ENCODE measurements at regions not wholly inside any gene's neighbourhood (a gene's known extent, or its start where the extent isn't known, plus 50 kb on each side); places are given as distances from the start of the nearest gene placed in this dataset.

GRCh38 chr3:191543897-191544296 is 82.9 kb downstream of the PYDC2 start:
- ATAC-seq (replicated peaks in 1 of 4): no peak
- no peaks in the 10 kb centered on the region for H3K4me1 ChIP-seq (ENCODE audit: control insufficient read depth in 1 of 2, extremely low read depth in 1 of 2, insufficient read depth in 2 of 2, low read length in 2 of 2)
- H3K4me3 ChIP-seq (ENCODE audit: control insufficient read depth in 1 of 2, extremely low read depth in 1 of 2, low read length in 1 of 2): no peak overlapping the region
- no peaks in the 10 kb centered on the region for H3K36me3 Mint-ChIP-seq
- no peak overlapping the region for H3K27ac ChIP-seq (ENCODE audit: low read length)
- H3K4me3 Mint-ChIP-seq: no peak overlapping the region
- peaks cover 18 to 28% (median 19%) of the 10 kb centered on the region in 3 donors for H3K9me3 Mint-ChIP-seq
- H3K27me3 Mint-ChIP-seq: no peaks in the 10 kb centered on the region
- ChIA-PET POLR2A (interaction anchor here in 1 of 2 donors (0.6 kb wide), 1 partner anchor 1280 kb away, joined by 3 read pairs; no protein-coding TSS in a partner anchor), CTCF (no interaction called here)
- H3K27ac Mint-ChIP-seq: no peak overlapping the region
- no peaks in the 10 kb centered on the region for H3K9me3 ChIP-seq
- DNase-seq: no peak
- H3K36me3 ChIP-seq (ENCODE audit: control insufficient read depth in 2 of 2, extremely low read depth in 1 of 2, insufficient read depth in 1 of 2, low read length in 1 of 2): no peaks in the 10 kb centered on the region
- no peaks in the 10 kb centered on the region for H3K4me1 Mint-ChIP-seq
- no peaks in the 10 kb centered on the region for H3K27me3 ChIP-seq (replicated peaks in 1 of 2; ENCODE audit: control insufficient read depth in 2 of 2, extremely low read depth in 1 of 2, insufficient read depth in 2 of 2, low read length in 1 of 2)
- no CpG with 5 or more reads among the region's 4 CpGs for WGBS (ENCODE audit: insufficient coverage)

DNA sequence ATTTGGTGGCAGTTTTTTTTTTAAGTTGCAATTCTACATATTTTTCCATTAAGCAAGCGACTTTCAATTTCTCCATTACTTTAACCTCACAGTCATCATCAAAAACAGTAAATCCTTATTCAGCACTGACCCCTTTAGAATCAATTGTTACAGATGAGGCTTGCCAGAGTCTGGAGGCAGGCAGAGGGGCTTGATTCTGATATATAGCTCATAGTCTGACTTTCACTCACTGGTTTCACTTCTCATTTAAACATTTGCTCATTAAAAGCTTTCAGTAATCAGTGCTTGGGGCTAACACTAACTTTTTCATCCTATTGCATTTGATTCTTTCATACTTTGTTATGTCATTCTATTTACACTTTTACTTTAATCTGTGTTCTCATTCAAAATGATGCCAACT is 88.4 kb downstream of the PYDC2 start:
- no peak overlapping the region for H3K4me3 ChIP-seq (ENCODE audit: control insufficient read depth in 1 of 2, extremely low read depth in 1 of 2, low read length in 1 of 2)

DNA sequence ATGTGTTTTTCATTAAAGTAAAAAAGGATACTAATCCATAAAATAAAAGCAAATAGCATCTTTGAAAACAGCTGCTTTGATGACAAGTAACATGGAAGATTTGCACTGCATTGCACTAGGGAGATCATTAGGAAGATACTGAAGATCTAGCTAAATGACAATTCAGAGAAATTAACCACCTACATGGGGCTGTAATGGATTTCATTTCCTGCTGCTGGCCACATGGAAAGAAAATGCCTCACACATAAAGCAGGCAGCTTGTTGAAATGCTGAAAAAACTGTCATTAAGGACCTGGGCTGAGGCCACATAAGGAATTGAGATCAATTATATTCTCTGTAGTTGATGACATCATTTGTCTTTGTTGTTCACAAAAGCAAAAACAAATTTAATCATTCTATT is 94.1 kb downstream of the PYDC2 start:
- H3K27me3 Mint-ChIP-seq: no peaks in the 10 kb centered on the region
- H3K27ac Mint-ChIP-seq: no peak overlapping the region
- Histone ChIP-seq H3K9me3 (no peaks in the 10 kb centered on the region), H3K27me3 (replicated peaks in 1 of 2; ENCODE audit: control insufficient read depth in 2 of 2, extremely low read depth in 1 of 2, insufficient read depth in 2 of 2, low read length in 1 of 2) (no peaks in the 10 kb centered on the region), H3K4me3 (ENCODE audit: control insufficient read depth in 1 of 2, extremely low read depth in 1 of 2, low read length in 1 of 2) (no peak overlapping the region), H3K4me1 (ENCODE audit: control insufficient read depth in 1 of 2, extremely low read depth in 1 of 2, insufficient read depth in 2 of 2, low read length in 2 of 2) (no peaks in the 10 kb centered on the region), H3K27ac (ENCODE audit: low read length) (no peak overlapping the region), H3K36me3 (ENCODE audit: control insufficient read depth in 2 of 2, extremely low read depth in 1 of 2, insufficient read depth in 1 of 2, low read length in 1 of 2) (no peaks in the 10 kb centered on the region)
- H3K9me3 Mint-ChIP-seq: peaks cover 6 to 11% (median 6%) of the 10 kb centered on the region in 3 donors
- ATAC-seq (replicated peaks in 1 of 4): no peak
- no peaks in the 10 kb centered on the region for H3K36me3 Mint-ChIP-seq
- POLR2A ChIA-PET: no interaction called here
- no peak for DNase-seq
- CTCF ChIA-PET: no interaction called here
- no peak overlapping the region for H3K4me3 Mint-ChIP-seq
- H3K4me1 Mint-ChIP-seq: no peaks in the 10 kb centered on the region

More for the DNA sequence above, 88.4 kb downstream of the PYDC2 start:
- CTCF ChIA-PET: no interaction called here
- no peak overlapping the region for H3K27ac Mint-ChIP-seq
- Histone ChIP-seq H3K4me1 (ENCODE audit: control insufficient read depth in 1 of 2, extremely low read depth in 1 of 2, insufficient read depth in 2 of 2, low read length in 2 of 2) (no peaks in the 10 kb centered on the region), H3K27ac (ENCODE audit: low read length) (no peak overlapping the region), H3K36me3 (ENCODE audit: control insufficient read depth in 2 of 2, extremely low read depth in 1 of 2, insufficient read depth in 1 of 2, low read length in 1 of 2) (no peaks in the 10 kb centered on the region), H3K27me3 (replicated peaks in 1 of 2; ENCODE audit: control insufficient read depth in 2 of 2, extremely low read depth in 1 of 2, insufficient read depth in 2 of 2, low read length in 1 of 2) (no peaks in the 10 kb centered on the region), H3K9me3 (no peaks in the 10 kb centered on the region)
- no peaks in the 10 kb centered on the region for H3K36me3 Mint-ChIP-seq
- ATAC-seq (replicated peaks in 1 of 4) (no peak), DNase-seq (no peak)
- POLR2A ChIA-PET: no interaction called here
- no peaks in the 10 kb centered on the region for H3K4me1 Mint-ChIP-seq
- H3K27me3 Mint-ChIP-seq: no peaks in the 10 kb centered on the region
- no CpG with 5 or more reads among the region's 1 CpG for whole genome bisulfite sequencing (ENCODE audit: insufficient coverage)
- peaks cover 11 to 21% (median 17%) of the 10 kb centered on the region in 3 donors for H3K9me3 Mint-ChIP-seq
- no peak overlapping the region for H3K4me3 Mint-ChIP-seq

GRCh38 chr3:191557322-191557721 is 96.4 kb downstream of the PYDC2 start:
- no peaks in the 10 kb centered on the region for H3K4me1 Mint-ChIP-seq
- peaks cover 4 to 11% (median 9%) of the 10 kb centered on the region in 3 donors for H3K9me3 Mint-ChIP-seq
- no peak overlapping the region for H3K4me3 Mint-ChIP-seq
- no peaks in the 10 kb centered on the region for H3K27me3 ChIP-seq (replicated peaks in 1 of 2; ENCODE audit: control insufficient read depth in 2 of 2, extremely low read depth in 1 of 2, insufficient read depth in 2 of 2, low read length in 1 of 2)
- no peaks in the 10 kb centered on the region for H3K9me3 ChIP-seq
- ChIA-PET CTCF (no interaction called here), POLR2A (no interaction called here)
- no peaks in the 10 kb centered on the region for H3K36me3 Mint-ChIP-seq
- no CpG with 5 or more reads among the region's 2 CpGs for WGBS (ENCODE audit: insufficient coverage)
- H3K36me3 ChIP-seq (ENCODE audit: control insufficient read depth in 2 of 2, extremely low read depth in 1 of 2, insufficient read depth in 1 of 2, low read length in 1 of 2): no peaks in the 10 kb centered on the region
- H3K27me3 Mint-ChIP-seq: no peaks in the 10 kb centered on the region
- H3K27ac Mint-ChIP-seq: no peak overlapping the region
- H3K27ac ChIP-seq (ENCODE audit: low read length): no peak overlapping the region
- no peak for DNase-seq
- ATAC-seq (replicated peaks in 1 of 4): no peak
- no peak overlapping the region for H3K4me3 ChIP-seq (ENCODE audit: control insufficient read depth in 1 of 2, extremely low read depth in 1 of 2, low read length in 1 of 2)
- H3K4me1 ChIP-seq (ENCODE audit: control insufficient read depth in 1 of 2, extremely low read depth in 1 of 2, insufficient read depth in 2 of 2, low read length in 2 of 2): no peaks in the 10 kb centered on the region

- peaks cover 11 to 15% (median 15%) of the 10 kb centered on the region in 3 donors for H3K9me3 Mint-ChIP-seq
- H3K36me3 Mint-ChIP-seq: no peaks in the 10 kb centered on the region
- H3K4me3 Mint-ChIP-seq: no peak overlapping the region
- ChIA-PET CTCF (interaction anchor here in 1 of 2 donors (0.7 kb wide), 2 partner anchors 11 to 897 kb away, joined by 3 read pairs; no protein-coding TSS in a partner anchor), POLR2A (no interaction called here)
- H3K4me3 ChIP-seq (ENCODE audit: control insufficient read depth in 1 of 2, extremely low read depth in 1 of 2, low read length in 1 of 2): no peak overlapping the region
- H3K27ac Mint-ChIP-seq: no peak overlapping the region
- no peaks in the 10 kb centered on the region for H3K9me3 ChIP-seq
- ATAC-seq (replicated peaks in 1 of 4) (no peak), DNase-seq (no peak)
- no peaks in the 10 kb centered on the region for H3K4me1 ChIP-seq (ENCODE audit: control insufficient read depth in 1 of 2, extremely low read depth in 1 of 2, insufficient read depth in 2 of 2, low read length in 2 of 2)
- no CpG with 5 or more reads among the region's 7 CpGs for WGBS (ENCODE audit: insufficient coverage)
- H3K27me3 Mint-ChIP-seq: no peaks in the 10 kb centered on the region
- no peak overlapping the region for H3K27ac ChIP-seq (ENCODE audit: low read length)
- H3K36me3 ChIP-seq (ENCODE audit: control insufficient read depth in 2 of 2, extremely low read depth in 1 of 2, insufficient read depth in 1 of 2, low read length in 1 of 2): no peaks in the 10 kb centered on the region
- H3K4me1 Mint-ChIP-seq: no peaks in the 10 kb centered on the region
- H3K27me3 ChIP-seq (replicated peaks in 1 of 2; ENCODE audit: control insufficient read depth in 2 of 2, extremely low read depth in 1 of 2, insufficient read depth in 2 of 2, low read length in 1 of 2): no peaks in the 10 kb centered on the region
Measured at GRCh38 chr3:191563722-191564121, 102.8 kb downstream of the PYDC2 start.

DNA sequence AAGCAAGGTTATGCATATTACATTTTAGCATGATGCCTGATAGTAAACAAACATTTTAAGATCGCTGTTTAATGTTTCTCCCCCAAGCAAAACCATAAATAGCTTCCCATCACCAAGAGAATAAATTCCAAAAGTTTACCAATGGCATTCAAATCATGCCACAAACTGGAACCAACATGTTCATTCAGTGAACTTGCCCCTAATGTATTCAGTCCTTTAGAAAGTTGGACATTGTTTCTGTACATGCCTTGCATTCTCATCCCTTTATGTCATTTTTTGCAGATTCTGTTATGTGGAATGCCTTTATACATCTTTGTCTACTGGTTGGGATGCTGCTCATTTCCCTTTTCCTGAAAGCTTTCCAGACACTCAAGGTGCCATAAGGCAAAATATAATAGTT is 105.5 kb downstream of the PYDC2 start:
- POLR2A ChIA-PET: no interaction called here
- Mint-ChIP-seq H3K36me3 (no peaks in the 10 kb centered on the region), H3K27me3 (no peaks in the 10 kb centered on the region)

GRCh38 chr3:191568206-191568605 is 107.2 kb downstream of the PYDC2 start:
- ATAC-seq (replicated peaks in 1 of 4) (no peak), DNase-seq (no peak)
- Histone ChIP-seq H3K36me3 (ENCODE audit: control insufficient read depth in 2 of 2, extremely low read depth in 1 of 2, insufficient read depth in 1 of 2, low read length in 1 of 2) (no peaks in the 10 kb centered on the region), H3K27ac (ENCODE audit: low read length) (no peak overlapping the region), H3K9me3 (no peaks in the 10 kb centered on the region), H3K4me1 (ENCODE audit: control insufficient read depth in 1 of 2, extremely low read depth in 1 of 2, insufficient read depth in 2 of 2, low read length in 2 of 2) (no peaks in the 10 kb centered on the region), H3K4me3 (ENCODE audit: control insufficient read depth in 1 of 2, extremely low read depth in 1 of 2, low read length in 1 of 2) (no peak overlapping the region), H3K27me3 (replicated peaks in 1 of 2; ENCODE audit: control insufficient read depth in 2 of 2, extremely low read depth in 1 of 2, insufficient read depth in 2 of 2, low read length in 1 of 2) (no peaks in the 10 kb centered on the region)
- Mint-ChIP-seq H3K4me1 (no peaks in the 10 kb centered on the region), H3K27me3 (no peaks in the 10 kb centered on the region), H3K36me3 (no peaks in the 10 kb centered on the region), H3K27ac (no peak overlapping the region), H3K4me3 (no peak overlapping the region), H3K9me3 (peaks cover 11 to 15% (median 12%) of the 10 kb centered on the region in 3 donors)
- ChIA-PET POLR2A (no interaction called here), CTCF (no interaction called here)
- 95% methylated on average over 4 of the region's 7 CpGs for WGBS (ENCODE audit: insufficient coverage)

More for the DNA sequence above, 105.5 kb downstream of the PYDC2 start:
- no peaks in the 10 kb centered on the region for H3K4me1 ChIP-seq (ENCODE audit: control insufficient read depth in 1 of 2, extremely low read depth in 1 of 2, insufficient read depth in 2 of 2, low read length in 2 of 2)
- H3K4me3 Mint-ChIP-seq: no peak overlapping the region
- H3K27ac ChIP-seq (ENCODE audit: low read length): no peak overlapping the region
- ATAC-seq (replicated peaks in 1 of 4) (no peak), DNase-seq (no peak)
- no peak overlapping the region for H3K4me3 ChIP-seq (ENCODE audit: control insufficient read depth in 1 of 2, extremely low read depth in 1 of 2, low read length in 1 of 2)
- H3K4me1 Mint-ChIP-seq: no peaks in the 10 kb centered on the region
- WGBS (ENCODE audit: insufficient coverage): no CpG with 5 or more reads among the region's 1 CpG
- H3K27me3 ChIP-seq (replicated peaks in 1 of 2; ENCODE audit: control insufficient read depth in 2 of 2, extremely low read depth in 1 of 2, insufficient read depth in 2 of 2, low read length in 1 of 2): no peaks in the 10 kb centered on the region
- H3K27ac Mint-ChIP-seq: no peak overlapping the region
- no peaks in the 10 kb centered on the region for H3K9me3 ChIP-seq
- CTCF ChIA-PET: no interaction called here
- H3K36me3 ChIP-seq (ENCODE audit: control insufficient read depth in 2 of 2, extremely low read depth in 1 of 2, insufficient read depth in 1 of 2, low read length in 1 of 2): no peaks in the 10 kb centered on the region
- peaks cover 11 to 15% (median 12%) of the 10 kb centered on the region in 3 donors for H3K9me3 Mint-ChIP-seq
